GM19463 (cell line): ENCODE measurements at regions not wholly inside any gene's neighbourhood (a gene's known extent, or its start where the extent isn't known, plus 50 kb on each side); places are given as distances from the start of the nearest gene placed in this dataset.

Experiments
- ATAC-seq: cut with Tn5 transposase; IDR thresholded peaks from one replicate; pipeline ENCODE4 v1.9.1; 2021; ENCODE audit warnings: mild to moderate bottlenecking, moderate library complexity; ENCODE audit not compliant: unreplicated experiment

- ATAC-seq, result no peak
Measured at GRCh38 chr13:33891196-33891742, 73.3 kb downstream of the RFC3 start.

- no peak for ATAC-seq
Measured at GRCh38 chr13:33893559-33893958, 75.6 kb downstream of the RFC3 start.

GRCh38 chr13:33904431-33904830 lies 86.5 kb downstream of the RFC3 start:
- ATAC-seq, result no peak

GRCh38 chr13:33908116-33908515 lies 90.2 kb downstream of the RFC3 start:
- no peak for ATAC-seq

GRCh38 chr13:33910255-33910654 lies 92.3 kb downstream of the RFC3 start:
- ATAC-seq, result no peak

- ATAC-seq, result no peak
Measured at GRCh38 chr13:33911521-33911920, 93.6 kb downstream of the RFC3 start.

- no peak for ATAC-seq
Measured at GRCh38 chr13:33913829-33914228, 95.9 kb downstream of the RFC3 start.

- ATAC-seq, result no peak
Measured at GRCh38 chr13:33917190-33917589, 99.2 kb downstream of the RFC3 start.

- no peak for ATAC-seq
Measured at GRCh38 chr13:33918199-33918932, 100.4 kb downstream of the RFC3 start.

- ATAC-seq, result no peak
Measured at GRCh38 chr13:33919120-33919519, 101.2 kb downstream of the RFC3 start.

GRCh38 chr13:33925563-33925962 lies 107.6 kb downstream of the RFC3 start:
- ATAC-seq, result no peak

- no peak for ATAC-seq
Measured at GRCh38 chr13:33927315-33927714, 109.4 kb downstream of the RFC3 start.

- peak; percentile 66 for ATAC-seq
Measured at GRCh38 chr13:33931397-33932311, 113.7 kb downstream of the RFC3 start.

- no peak for ATAC-seq
Measured at GRCh38 chr13:33932769-33933406, 114.9 kb downstream of the RFC3 start.

- no peak for ATAC-seq
Measured at GRCh38 chr13:33933810-33934209, 115.9 kb downstream of the RFC3 start.

GRCh38 chr13:33934343-33934742 lies 116.4 kb downstream of the RFC3 start:
- no peak for ATAC-seq

GRCh38 chr13:33934951-33935371 lies 117.0 kb downstream of the RFC3 start:
- ATAC-seq, result no peak

GRCh38 chr13:33935969-33936368 lies 118.0 kb downstream of the RFC3 start:
- no peak for ATAC-seq

- ATAC-seq, result no peak
Measured at GRCh38 chr13:33937373-33938098, 119.6 kb downstream of the RFC3 start.

- ATAC-seq, result no peak
Measured at GRCh38 chr13:33940256-33940655, 122.3 kb downstream of the RFC3 start.

- no peak for ATAC-seq
Measured at GRCh38 chr13:33940898-33941297, 122.9 kb downstream of the RFC3 start.
